Limb (tissue), 2 donors: ENCODE measurements at regions not wholly inside any gene's neighbourhood (a gene's known extent, or its start where the extent isn't known, plus 50 kb on each side); places are given as distances from the start of the nearest gene placed in this dataset.
A peak's percentile ranks its signal among the peaks of the same experiment; 100 is the strongest.

Source experiments
- DNase-seq, 2 donors: peaks; one replicate each; pipeline ENCODE4 v3.0.0-alpha.2; 2016; ENCODE audit errors: extremely low spot score in 2 of 2

- DNase-seq, result no peak
These were observed 375.0 kb upstream of the CHRM3 start for GRCh38 chr1:239011382-239011781.

DNA sequence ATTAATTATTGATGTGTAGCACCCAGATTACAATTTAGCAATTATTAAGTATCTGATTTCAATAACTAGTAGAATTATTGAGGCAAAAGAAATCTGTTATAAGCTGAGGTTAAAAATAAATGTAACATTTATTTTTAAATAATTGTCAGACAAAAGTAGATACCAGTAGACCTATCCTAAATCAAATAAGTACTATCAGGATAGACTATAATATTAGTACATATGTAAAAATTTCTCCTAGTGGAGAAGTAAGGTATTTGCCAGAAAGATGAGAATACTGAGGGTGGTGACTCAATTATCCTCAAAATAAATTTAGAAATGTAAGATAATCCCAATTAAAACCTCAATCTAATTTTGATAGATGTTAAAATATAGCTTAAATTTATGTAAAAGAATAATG is 377.8 kb upstream of the CHRM3 start:
- DNase-seq, result no peak

DNA sequence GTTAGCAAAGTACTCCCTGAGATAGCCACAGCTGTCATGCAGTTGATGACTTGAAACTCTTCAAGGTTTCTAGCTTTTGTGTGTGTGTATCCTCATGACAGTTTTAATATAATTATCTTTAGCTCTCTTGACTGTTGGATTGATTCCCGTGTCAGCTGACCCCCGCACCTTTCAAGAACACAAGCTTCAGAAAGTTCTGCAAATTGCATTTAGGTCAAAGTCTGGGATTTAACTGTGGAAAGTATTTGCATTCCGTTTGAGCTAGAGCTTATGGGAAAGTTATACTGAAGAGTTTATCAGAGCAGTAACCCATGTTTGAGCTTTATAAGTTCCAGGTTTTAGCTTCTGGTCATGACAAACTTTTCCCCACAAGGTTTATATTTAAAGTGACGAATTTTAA is 380.1 kb upstream of the CHRM3 start:
- DNase-seq, result no peak

- DNase-seq, result no peak
These were observed 386.4 kb upstream of the CHRM3 start for GRCh38 chr1:238999944-239000343.

GRCh38 chr1:238998577-238998976 is 387.8 kb upstream of the CHRM3 start:
- no peak for DNase-seq

- DNase-seq, result peak; percentile 34 to 69
These were observed 394.4 kb upstream of the CHRM3 start for GRCh38 chr1:238991765-238992495.

GRCh38 chr1:238985312-238985711 is 401.1 kb upstream of the CHRM3 start:
- no peak for DNase-seq

DNA sequence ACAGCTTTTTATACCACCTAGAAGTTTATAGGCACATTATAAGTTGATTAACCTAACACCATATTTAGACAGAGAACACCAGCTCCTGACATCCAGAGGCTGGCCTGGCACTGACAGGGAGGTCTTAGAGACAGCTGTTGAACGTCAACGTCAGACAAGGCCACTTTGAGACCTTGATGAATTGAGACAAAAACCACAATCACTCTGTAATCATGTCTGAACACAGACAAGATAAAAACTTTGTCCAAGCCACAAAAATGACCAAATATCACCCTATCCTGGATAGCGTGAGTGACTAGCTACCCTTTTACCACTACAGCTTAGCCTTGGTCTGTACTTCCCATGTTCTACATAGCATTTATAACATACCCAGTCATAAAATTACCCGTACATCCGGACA is 403.6 kb upstream of the CHRM3 start:
- no peak for DNase-seq

- no peak for DNase-seq
These were observed 404.9 kb upstream of the CHRM3 start for GRCh38 chr1:238981317-238981933.

GRCh38 chr1:238980053-238980452 is 406.3 kb upstream of the CHRM3 start:
- no peak for DNase-seq

DNA sequence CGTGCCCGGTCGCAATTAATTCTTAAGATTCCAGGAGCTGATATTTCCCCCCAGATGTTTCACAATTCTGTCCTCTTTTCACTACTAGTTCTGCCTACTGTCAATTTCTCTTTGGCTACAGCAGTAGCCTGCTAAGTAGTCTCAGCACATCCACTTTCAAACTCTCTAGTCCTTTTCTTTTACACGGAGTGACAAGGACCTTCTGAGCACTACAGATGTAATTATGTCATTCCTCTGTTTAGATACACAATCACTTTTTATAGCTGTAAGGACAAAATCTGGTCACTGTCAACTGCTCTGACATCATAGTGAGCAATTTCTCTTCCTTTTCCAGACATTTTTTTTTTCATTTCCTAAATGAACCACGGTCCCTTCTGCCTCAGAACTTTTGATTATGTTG is 421.7 kb upstream of the CHRM3 start:
- no peak for DNase-seq

DNA sequence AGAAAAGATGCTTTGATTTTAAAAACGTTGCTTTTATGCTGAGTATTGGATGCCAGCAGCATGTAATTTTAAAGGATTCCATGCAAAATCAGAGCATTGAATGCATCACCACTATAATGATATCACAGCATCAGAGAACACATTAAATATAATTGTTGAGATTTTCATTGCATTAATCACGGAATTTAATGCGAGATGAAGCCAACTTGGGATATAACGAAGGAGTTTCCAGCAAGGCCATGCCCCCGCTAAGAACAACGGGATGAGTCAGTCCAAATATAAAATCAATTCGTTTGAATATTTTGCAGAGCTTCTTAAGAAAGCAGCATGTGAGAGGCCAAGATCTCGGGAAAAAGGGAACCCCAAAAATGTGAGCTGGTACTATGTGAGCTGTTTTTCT is 423.4 kb upstream of the CHRM3 start:
- DNase-seq, result no peak

DNA sequence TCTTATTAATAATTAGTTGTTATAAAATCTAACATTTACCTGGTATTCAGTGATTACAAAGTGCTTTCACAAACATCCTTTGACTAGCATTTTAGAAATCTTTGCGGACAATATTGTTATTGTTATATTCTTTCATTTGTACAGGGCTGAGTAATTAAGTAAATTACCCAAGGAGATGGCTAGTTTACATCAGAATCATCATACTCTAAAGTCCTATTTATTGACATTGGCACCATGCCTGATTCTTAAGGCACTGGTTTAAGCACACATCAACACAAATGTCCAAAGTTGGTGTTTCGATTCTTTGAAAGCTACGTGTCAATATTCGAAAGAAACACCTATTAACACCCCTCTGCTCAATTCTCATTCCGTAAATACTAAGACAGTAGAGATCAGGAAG is 424.6 kb upstream of the CHRM3 start:
- no peak for DNase-seq

GRCh38 chr1:238960071-238960470 is 426.3 kb upstream of the CHRM3 start:
- no peak for DNase-seq

DNA sequence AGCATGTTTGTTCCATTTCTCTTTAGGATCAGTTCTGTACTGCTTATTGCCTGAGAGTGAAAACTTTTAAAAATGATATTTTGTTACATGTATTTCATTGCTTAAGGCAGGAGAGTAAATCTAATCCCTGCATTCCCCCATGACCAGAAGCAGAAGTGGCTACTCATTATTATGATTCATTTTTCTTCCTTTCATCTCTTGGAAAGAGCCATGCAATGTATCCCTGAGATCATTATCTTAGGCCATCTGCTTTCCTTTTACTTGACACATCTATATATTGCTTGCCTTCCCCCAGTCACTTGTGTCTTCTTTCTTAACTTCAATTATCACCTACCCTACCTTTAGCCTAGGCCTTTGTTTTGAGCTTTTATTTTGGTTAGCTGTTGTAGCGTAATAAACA is 430.4 kb upstream of the CHRM3 start:
- no peak for DNase-seq

DNA sequence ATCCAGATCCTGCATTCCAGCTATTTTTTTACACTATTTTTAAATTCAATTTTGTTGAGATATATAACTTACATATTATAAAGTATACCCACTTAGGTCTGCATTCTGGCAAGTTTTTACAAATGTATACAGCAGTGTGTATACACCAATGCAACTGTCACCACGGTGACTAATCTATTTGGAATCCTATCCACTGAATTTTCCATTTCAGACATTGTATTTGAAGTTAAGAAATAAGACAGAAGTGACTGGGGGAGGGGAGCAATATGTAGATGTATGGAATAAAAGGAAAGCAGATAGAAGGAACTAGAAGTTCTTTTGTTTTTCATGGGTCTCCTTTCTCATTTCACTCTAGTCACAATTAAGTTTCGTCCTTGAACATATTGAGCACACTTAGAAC is 431.5 kb upstream of the CHRM3 start:
- DNase-seq, result no peak

GRCh38 chr1:238953448-238954010 is 432.8 kb upstream of the CHRM3 start:
- no peak for DNase-seq

- peak; percentile 34 to 36 for DNase-seq
These were observed 434.6 kb upstream of the CHRM3 start for GRCh38 chr1:238951809-238952208.

GRCh38 chr1:238950784-238951183 is 435.6 kb upstream of the CHRM3 start:
- DNase-seq, result no peak

DNA sequence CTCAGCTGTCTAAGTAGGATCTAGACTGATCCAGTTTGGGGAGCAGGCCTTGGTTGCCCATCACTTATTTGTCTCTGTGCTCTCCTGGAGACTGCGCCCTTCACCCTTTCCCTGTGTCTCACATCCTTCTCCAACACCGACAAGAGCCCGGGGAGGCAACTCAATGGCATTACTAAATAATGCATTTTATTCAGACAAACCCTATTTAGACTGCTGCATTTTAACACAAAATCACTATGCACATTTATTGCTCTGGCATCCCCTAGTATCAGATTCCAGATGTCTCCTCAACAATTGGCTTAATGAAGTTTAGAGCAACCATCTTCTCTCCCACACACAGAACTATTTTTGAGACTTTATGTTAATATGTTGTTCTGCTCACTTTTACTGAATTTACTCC is 436.4 kb upstream of the CHRM3 start:
- no peak for DNase-seq

DNA sequence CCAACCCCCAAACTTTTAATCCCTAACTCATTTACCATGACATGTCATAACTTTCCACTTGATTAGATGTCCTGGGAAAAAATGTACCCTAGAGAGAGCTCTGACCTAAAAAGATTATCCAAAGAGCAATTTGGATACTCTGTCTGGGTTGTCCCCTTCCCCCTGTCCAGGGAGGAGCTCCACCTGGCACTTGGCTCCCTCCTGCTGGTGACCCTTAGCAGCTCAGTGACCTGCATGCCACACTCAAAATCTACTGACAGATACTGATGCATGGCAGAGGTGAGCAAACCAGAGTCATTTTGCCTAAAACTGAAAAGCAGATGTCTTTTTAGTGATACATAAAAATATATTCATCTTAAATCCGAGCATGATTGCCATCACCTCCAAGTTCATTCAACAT is 442.3 kb upstream of the CHRM3 start:
- DNase-seq, result no peak

GRCh38 chr1:238927899-238928298 is 458.5 kb upstream of the CHRM3 start:
- no peak for DNase-seq

GRCh38 chr1:238916828-238917227 is 469.5 kb upstream of the CHRM3 start:
- no peak for DNase-seq
